ENCODE measurements at regions not wholly inside any gene's neighbourhood (a gene's known extent, or its start where the extent isn't known, plus 50 kb on each side); places are given as distances from the start of the nearest gene placed in this dataset.
A peak's percentile ranks its signal among the peaks of the same experiment; 100 is the strongest.

- no peak for DNase-seq (ENCODE audit: low spot score)
These were observed 51.0 kb upstream of the COBL start for GRCh38 chr7:51367614-51367968.

GRCh38 chr7:51366930-51367613, 50.5 kb upstream of the COBL start:
- peak; percentile 77 for DNase-seq (ENCODE audit: low spot score)
